Adipocyte (in vitro differentiated cells): ENCODE measurements at regions not wholly inside any gene's neighbourhood (a gene's known extent, or its start where the extent isn't known, plus 50 kb on each side); places are given as distances from the start of the nearest gene placed in this dataset.

Experiments
- DNase-seq: peaks from one replicate; pipeline ENCODE4 v3.0.0-alpha.2; 2015; ENCODE audit warnings: low read depth
- H3K27me3 ChIP-seq: replicated peaks from 2 replicates; pipeline ENCODE4 v1.7.0; 2013; ENCODE audit warnings: mild to moderate bottlenecking, low read length, moderate library complexity; ENCODE audit not compliant: control insufficient read depth, insufficient read depth
- H3K36me3 ChIP-seq: 2 replicates; pipeline ENCODE4 v1.7.0; 2013; ENCODE audit warnings: low read length, mild to moderate bottlenecking, moderate library complexity; ENCODE audit not compliant: control insufficient read depth, insufficient read depth, severe bottlenecking
- H3K4me1 ChIP-seq: 2 replicates; pipeline ENCODE4 v1.7.0; 2013; ENCODE audit warnings: mild to moderate bottlenecking, low read length, moderate library complexity; ENCODE audit not compliant: control insufficient read depth, insufficient read depth
- H3K4me3 ChIP-seq: 2 replicates; pipeline ENCODE4 v1.7.0; 2013; ENCODE audit warnings: mild to moderate bottlenecking, low read length, moderate library complexity
- H3K9ac ChIP-seq: 2 replicates; pipeline ENCODE4 v1.7.0; 2013; ENCODE audit warnings: mild to moderate bottlenecking, low read length, moderate library complexity
- H3K9me3 ChIP-seq: 2 replicates; pipeline ENCODE4 v1.7.0; 2013; ENCODE audit warnings: mild to moderate bottlenecking, low read length, moderate library complexity; ENCODE audit not compliant: control insufficient read depth

DNA sequence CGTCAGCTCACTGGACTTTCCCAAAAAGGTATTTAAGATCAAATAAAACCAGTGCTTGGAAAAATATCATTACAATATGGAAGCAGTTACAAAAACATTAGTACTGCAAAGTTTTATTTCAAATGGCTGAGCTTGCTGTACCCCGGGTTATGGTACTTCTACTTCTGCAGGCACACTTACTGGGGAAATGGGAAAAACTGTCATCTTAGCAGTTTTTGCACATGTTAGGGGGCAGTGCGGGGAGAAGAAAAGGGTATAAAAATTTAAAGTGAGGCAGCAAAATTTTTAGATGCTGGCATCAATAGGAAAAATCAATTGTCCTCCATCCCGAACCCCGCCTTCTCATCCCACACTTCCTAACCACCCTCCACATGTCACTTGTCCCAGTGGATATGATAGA lies 133.4 kb downstream of the ATG4C start:
- Histone ChIP-seq H3K9me3 (no peaks in the 10 kb centered on the region), H3K9ac (no peak overlapping the region), H3K27me3 (peaks cover 37% of the 10 kb centered on the region), H3K36me3 (no peaks in the 10 kb centered on the region), H3K4me1 (no peaks in the 10 kb centered on the region), H3K4me3 (no peak overlapping the region)
- no peak for DNase-seq

DNA sequence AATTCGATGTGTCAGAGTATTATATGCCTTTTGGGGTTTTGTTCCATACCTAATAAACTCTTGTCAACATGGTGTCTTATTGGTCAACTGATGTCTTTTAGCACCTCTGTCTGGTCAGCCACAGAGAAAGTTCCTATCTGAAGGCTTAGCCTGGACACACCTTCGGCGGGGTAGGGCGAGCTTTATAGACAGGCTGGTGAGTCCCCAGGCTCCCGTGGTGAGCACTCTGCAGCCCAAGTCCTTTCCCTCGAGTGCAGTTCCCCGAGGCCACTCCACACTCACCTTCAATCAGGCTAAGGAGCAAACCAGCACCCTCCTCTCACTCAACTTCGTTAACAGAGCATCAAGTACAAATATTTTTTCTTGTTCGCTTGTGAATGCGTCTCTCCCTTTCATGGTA lies 133.9 kb downstream of the ATG4C start:
- H3K4me1 ChIP-seq, result no peaks in the 10 kb centered on the region
- H3K9me3 ChIP-seq, result no peaks in the 10 kb centered on the region
- no peak overlapping the region for H3K4me3 ChIP-seq
- H3K9ac ChIP-seq, result no peak overlapping the region
- no peak for DNase-seq
- H3K27me3 ChIP-seq, result peaks cover 37% of the 10 kb centered on the region
- no peaks in the 10 kb centered on the region for H3K36me3 ChIP-seq

DNA sequence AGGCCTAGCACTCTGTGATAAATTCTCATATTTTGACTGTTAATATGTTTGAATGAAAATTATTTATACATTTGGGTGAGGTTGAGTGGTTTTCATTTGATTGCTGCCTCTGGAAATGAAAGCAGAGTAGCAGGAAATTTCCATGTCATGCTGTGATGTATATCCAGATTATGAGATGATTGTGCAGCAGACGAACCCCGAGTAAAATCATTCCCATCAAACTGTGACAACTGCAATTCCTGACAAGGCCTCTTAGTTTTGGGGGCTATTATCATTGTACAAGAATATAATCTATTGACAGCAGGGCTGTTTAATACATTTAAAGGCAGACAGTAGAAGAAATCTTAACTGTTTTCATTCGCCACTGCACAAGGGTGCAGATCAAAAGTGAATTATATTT lies 134.8 kb downstream of the ATG4C start:
- no peaks in the 10 kb centered on the region for H3K9me3 ChIP-seq
- H3K27me3 ChIP-seq, result peaks cover 33% of the 10 kb centered on the region
- no peak for DNase-seq
- no peaks in the 10 kb centered on the region for H3K36me3 ChIP-seq
- no peak overlapping the region for H3K4me3 ChIP-seq
- no peak overlapping the region for H3K9ac ChIP-seq
- H3K4me1 ChIP-seq, result no peaks in the 10 kb centered on the region

DNA sequence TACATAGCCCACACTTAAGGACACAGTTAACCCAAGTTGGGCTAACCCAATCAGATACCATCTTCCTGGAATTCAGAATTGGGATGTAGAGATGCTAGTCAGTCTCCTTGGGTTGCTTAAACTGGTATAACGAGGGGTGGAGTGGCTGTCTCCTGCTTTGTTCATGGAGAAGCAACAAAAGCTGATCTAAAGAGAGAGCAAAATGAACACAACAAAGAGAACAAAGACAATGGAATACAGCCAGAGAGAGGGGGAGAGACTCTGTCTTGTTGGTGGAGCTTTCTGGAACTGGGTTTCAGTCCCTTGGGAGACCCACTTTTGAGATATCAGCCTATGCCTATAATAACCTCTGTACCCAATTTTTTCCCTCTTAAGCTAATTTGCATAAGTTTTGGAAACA lies 138.1 kb downstream of the ATG4C start:
- H3K9ac ChIP-seq, result no peak overlapping the region
- H3K27me3 ChIP-seq, result peaks cover 15% of the 10 kb centered on the region
- DNase-seq, result no peak
- H3K9me3 ChIP-seq, result no peaks in the 10 kb centered on the region
- H3K4me1 ChIP-seq, result no peaks in the 10 kb centered on the region
- no peak overlapping the region for H3K4me3 ChIP-seq
- H3K36me3 ChIP-seq, result no peaks in the 10 kb centered on the region

DNA sequence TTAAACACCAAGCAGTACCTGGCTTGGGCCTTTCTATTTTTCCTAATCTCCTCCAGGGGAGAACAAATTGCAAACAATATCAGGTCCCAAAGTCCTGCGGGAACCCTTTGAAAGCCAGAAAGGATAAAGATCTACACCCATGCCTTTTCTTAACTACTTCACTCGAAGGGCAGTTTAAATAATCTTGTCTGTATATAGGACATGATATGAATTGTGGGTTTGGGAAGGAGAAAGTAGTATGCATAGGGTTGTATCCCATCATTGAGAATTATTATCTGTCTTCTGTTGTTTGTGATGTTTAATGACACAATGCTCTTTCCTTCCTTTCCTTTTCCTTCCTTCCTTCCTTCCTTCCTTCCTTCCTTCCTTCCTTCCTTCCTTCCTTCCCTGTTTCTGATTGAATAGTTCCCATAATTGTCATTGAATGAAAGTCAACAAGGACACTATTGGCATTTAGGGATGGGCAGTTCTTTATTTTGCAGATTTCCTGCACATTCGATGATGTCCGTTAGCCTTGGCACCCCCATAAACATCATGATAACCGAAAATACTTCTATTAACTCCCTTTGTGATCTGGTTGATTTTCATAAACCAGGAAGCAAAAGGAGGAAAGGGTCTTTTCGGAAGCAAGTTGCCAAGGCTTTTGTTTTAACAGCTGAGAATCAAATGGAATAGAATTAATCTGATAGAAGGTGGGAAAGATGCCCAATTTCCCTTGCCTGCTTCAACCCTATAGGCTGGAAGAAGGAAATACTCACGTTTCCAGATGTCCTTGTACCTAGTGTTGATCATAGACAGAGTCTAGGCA lies 141.3 kb downstream of the ATG4C start:
- no peak overlapping the region for H3K4me3 ChIP-seq
- DNase-seq, result no peak
- no peaks in the 10 kb centered on the region for H3K4me1 ChIP-seq
- H3K9me3 ChIP-seq, result no peaks in the 10 kb centered on the region
- H3K36me3 ChIP-seq, result no peaks in the 10 kb centered on the region
- peaks cover 14% of the 10 kb centered on the region for H3K27me3 ChIP-seq
- no peak overlapping the region for H3K9ac ChIP-seq

DNA sequence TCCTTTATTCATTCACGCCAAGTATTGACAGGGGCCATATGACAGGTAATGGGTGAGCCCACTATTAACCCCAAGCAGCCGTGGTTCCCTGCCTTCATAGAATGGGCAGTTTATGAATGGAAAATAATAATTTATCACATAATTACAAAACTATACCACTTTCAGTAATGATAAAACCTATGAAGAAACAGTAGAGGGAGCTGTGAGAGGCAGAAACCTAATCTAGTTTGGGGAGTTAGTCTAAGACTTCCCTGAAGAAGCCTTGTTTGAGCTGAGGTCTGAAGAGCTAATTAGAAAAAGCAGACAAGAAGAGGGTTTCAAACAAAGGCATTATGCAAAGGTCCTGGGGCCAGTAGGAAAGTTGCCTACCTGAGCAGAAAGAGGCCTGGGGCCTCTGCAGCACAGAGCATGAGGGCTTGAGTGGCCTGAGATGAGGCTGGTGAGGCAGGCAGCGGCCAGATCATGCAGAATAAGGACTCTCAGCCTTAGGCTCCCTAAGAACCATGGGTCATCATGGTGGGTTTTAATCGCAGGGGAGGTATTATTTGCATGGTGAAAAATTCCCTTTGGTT lies 142.8 kb downstream of the ATG4C start:
- Histone ChIP-seq H3K9me3 (no peaks in the 10 kb centered on the region), H3K36me3 (no peaks in the 10 kb centered on the region), H3K4me3 (no peak overlapping the region), H3K9ac (no peak overlapping the region), H3K4me1 (no peaks in the 10 kb centered on the region), H3K27me3 (peaks cover 14% of the 10 kb centered on the region)
- no peak for DNase-seq

DNA sequence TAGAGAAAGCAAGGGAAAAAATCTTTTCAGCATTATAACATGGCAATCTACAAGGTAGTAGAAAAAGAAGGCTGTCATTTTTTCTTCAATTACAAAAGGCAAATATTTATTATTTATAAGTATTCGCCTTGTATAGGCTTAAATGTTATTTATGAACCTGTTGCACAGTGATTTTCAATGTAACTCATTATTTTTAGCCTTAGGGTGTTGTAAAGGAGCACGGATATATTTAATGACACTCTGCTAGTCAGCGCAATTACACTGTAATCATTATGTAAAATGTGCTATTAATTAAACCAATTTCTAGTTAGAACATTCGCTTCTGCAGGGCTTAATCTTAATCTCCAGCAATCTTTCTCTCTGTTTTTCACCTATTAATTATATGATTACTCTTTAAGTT lies 145.0 kb downstream of the ATG4C start:
- DNase-seq, result no peak
- Histone ChIP-seq H3K36me3 (no peaks in the 10 kb centered on the region), H3K9ac (no peak overlapping the region), H3K4me3 (no peak overlapping the region), H3K27me3 (peaks cover 29% of the 10 kb centered on the region), H3K9me3 (no peaks in the 10 kb centered on the region), H3K4me1 (no peaks in the 10 kb centered on the region)

DNA sequence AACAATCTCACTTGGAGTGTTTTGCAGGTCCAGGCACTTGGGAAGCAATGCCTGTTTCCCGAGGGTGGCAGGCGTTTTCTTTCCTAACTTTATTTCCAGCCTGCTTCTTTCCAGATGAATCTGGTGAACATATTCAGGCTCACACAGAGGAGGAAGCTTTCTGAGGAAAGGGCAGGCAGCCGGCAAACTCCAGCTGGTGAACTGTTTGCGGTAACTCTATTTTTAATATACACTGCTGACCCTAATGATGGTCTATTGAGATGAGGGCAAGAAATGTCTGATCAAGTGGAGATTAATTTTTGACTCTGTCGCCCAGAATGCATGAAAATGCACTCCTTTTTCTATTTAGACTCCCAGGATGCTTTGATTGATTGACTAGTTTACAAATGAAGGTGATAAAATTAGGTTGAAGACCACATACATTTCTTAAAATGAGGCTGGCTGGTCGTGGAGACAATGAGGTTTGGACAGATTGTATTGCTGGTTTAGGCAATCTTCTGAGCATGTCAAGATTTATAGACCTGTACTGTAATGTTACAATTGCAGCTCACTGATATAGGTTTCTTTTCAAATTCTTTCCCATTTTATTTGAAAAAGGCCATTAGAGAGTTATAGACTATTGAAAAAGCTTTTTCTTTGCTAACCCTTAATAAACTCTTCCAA lies 153.8 kb downstream of the ATG4C start:
- DNase-seq, result no peak
- Histone ChIP-seq H3K4me3 (no peak overlapping the region), H3K36me3 (no peaks in the 10 kb centered on the region)

DNA sequence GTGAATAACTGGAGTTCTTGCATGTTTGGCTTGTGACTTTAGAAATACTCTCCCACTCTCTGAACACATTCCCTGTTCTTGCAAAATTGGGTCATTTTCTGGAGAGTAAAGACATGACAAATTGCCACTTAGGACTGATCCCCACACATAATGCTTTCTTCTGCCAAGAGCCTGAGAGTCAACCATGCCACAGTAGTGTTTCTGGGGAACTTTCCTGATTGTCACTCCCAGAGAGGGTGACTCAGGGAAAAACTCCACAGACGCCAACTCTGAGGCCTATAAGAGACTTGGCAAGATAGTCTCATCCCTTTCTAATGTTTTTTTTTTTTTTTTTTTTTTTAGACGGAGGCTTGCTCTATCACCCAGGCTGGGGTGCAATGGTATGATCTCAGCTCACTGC lies 157.8 kb downstream of the ATG4C start:
- H3K4me1 ChIP-seq, result peaks cover 15% of the 10 kb centered on the region
- DNase-seq, result no peak
- no peaks in the 10 kb centered on the region for H3K36me3 ChIP-seq
- no peaks in the 10 kb centered on the region for H3K9me3 ChIP-seq
- H3K4me3 ChIP-seq, result no peak overlapping the region
- peaks cover 6% of the 10 kb centered on the region for H3K27me3 ChIP-seq
- H3K9ac ChIP-seq, result no peak overlapping the region

More for the DNA sequence above, 153.8 kb downstream of the ATG4C start:
- Histone ChIP-seq H3K4me1 (peaks cover 15% of the 10 kb centered on the region), H3K9me3 (no peaks in the 10 kb centered on the region), H3K27me3 (peaks cover 25% of the 10 kb centered on the region), H3K9ac (no peak overlapping the region)

DNA sequence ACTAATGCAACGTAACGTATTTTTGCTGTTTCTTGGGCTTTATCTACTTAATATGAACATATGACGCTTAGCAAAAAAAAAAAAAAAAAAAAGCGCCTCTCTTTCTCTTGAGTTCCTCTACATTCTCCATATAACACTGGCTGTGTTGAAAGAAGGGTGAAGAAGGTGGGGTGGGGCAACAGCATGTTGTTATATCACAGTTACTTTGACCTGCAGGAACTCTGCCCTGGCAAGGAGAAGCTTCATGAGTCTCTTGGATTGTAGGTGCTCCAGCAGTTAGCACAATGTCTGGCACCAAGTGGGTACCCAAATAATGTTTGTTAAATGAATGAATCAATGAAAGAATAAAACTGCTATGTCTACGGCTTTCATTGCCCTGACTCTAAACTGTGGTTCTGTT lies 162.6 kb downstream of the ATG4C start:
- no peaks in the 10 kb centered on the region for H3K9me3 ChIP-seq
- H3K9ac ChIP-seq, result no peak overlapping the region
- H3K27me3 ChIP-seq, result peaks cover 15% of the 10 kb centered on the region
- H3K4me3 ChIP-seq, result no peak overlapping the region
- no peak for DNase-seq
- peaks cover under 1% of the 10 kb centered on the region for H3K4me1 ChIP-seq
- no peaks in the 10 kb centered on the region for H3K36me3 ChIP-seq

DNA sequence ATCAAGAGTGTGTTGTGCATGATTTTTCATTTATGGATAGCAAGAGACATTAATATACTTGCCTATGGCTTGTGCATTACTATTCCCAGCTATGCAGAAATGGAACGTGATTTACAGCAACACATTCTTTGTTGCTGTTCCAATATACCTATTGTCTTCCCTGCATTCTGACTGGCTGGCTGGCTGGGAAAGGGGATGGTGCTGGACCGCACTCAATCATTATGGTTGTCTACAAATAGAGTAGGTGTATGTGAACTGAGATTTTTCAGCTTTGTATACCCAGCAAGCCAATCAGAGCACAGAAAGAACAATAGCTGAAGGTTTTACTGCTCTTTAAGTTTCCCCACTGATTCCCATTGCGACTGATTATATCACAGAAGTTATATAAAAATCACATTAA lies 167.5 kb downstream of the ATG4C start:
- DNase-seq, result no peak
- H3K4me1 ChIP-seq, result no peaks in the 10 kb centered on the region
- no peaks in the 10 kb centered on the region for H3K36me3 ChIP-seq
- H3K27me3 ChIP-seq, result peaks cover 39% of the 10 kb centered on the region
- no peak overlapping the region for H3K9ac ChIP-seq
- no peak overlapping the region for H3K4me3 ChIP-seq
- no peaks in the 10 kb centered on the region for H3K9me3 ChIP-seq
